ENCODE measurements at regions not wholly inside any gene's neighbourhood (a gene's known extent, or its start where the extent isn't known, plus 50 kb on each side); places are given as distances from the start of the nearest gene placed in this dataset.

- H3K27ac ChIP-seq: no peak overlapping the region
- H3K4me2 ChIP-seq (ENCODE audit: low read length): no peak overlapping the region
- TF ChIP-seq, protein P1, sequence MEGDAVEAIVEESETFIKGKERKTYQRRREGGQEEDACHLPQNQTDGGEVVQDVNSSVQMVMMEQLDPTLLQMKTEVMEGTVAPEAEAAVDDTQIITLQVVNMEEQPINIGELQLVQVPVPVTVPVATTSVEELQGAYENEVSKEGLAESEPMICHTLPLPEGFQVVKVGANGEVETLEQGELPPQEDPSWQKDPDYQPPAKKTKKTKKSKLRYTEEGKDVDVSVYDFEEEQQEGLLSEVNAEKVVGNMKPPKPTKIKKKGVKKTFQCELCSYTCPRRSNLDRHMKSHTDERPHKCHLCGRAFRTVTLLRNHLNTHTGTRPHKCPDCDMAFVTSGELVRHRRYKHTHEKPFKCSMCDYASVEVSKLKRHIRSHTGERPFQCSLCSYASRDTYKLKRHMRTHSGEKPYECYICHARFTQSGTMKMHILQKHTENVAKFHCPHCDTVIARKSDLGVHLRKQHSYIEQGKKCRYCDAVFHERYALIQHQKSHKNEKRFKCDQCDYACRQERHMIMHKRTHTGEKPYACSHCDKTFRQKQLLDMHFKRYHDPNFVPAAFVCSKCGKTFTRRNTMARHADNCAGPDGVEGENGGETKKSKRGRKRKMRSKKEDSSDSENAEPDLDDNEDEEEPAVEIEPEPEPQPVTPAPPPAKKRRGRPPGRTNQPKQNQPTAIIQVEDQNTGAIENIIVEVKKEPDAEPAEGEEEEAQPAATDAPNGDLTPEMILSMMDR (IDR thresholded peaks at IDR 0.05): no peak
These were observed 472.2 kb upstream of the LINC00305 start for GRCh38 chr18:64620971-64621560.

GRCh38 chr18:64618390-64618789 is 469.5 kb upstream of the LINC00305 start:
- Histone ChIP-seq H3K9ac (no peak overlapping the region), H3K27ac (no peak overlapping the region), H3K4me2 (ENCODE audit: low read length) (no peak overlapping the region), H3K27me3 (ENCODE audit: control insufficient read depth, insufficient read depth, low read length) (no peaks in the 10 kb centered on the region), H3K4me3 (ENCODE audit: low read depth, low read length) (no peak overlapping the region), H3K36me3 (ENCODE audit: control insufficient read depth, insufficient read depth, low read length) (no peaks in the 10 kb centered on the region), H2AFZ (no peak overlapping the region), H3K9me3 (ENCODE audit: control insufficient read depth, low read length) (no peaks in the 10 kb centered on the region), H3K4me1 (no peaks in the 10 kb centered on the region), H3K79me2 (no peaks in the 10 kb centered on the region)
- TF ChIP-seq, protein P1 (IDR thresholded peaks at IDR 0.05): no peak

More at GRCh38 chr18:64620971-64621560, 472.2 kb upstream of the LINC00305 start:
- H3K4me1 ChIP-seq: no peaks in the 10 kb centered on the region
- no peak overlapping the region for H3K9ac ChIP-seq
- H2AFZ ChIP-seq: no peak overlapping the region
- no peaks in the 10 kb centered on the region for H3K27me3 ChIP-seq (ENCODE audit: control insufficient read depth, insufficient read depth, low read length)
- no peak overlapping the region for H3K4me3 ChIP-seq (ENCODE audit: low read depth, low read length)
- no peaks in the 10 kb centered on the region for H3K79me2 ChIP-seq
- H3K9me3 ChIP-seq (ENCODE audit: control insufficient read depth, low read length): no peaks in the 10 kb centered on the region
- no peaks in the 10 kb centered on the region for H3K36me3 ChIP-seq (ENCODE audit: control insufficient read depth, insufficient read depth, low read length)

DNA sequence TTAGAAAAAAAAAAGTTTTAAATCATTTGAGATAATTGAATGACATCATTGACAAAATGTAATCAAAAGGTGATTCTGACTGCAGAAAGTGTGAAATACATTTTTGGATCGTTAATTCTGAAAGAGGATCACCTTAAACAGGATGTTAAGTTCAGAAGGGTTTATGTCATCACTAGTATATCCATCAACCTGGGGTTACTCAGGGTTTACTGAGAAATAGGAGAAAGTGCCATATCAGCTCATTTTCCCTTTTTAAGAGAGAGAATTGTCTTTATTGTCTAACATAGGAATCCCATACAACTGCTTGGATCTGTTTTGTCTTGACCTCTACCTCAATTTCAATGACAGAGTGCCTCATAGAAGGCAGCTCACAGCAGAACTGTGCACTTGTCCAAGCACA is 466.1 kb upstream of the LINC00305 start:
- H2AFZ ChIP-seq: no peak overlapping the region
- H3K9me3 ChIP-seq (ENCODE audit: control insufficient read depth, low read length): no peaks in the 10 kb centered on the region
- no peak overlapping the region for H3K9ac ChIP-seq
- no peak overlapping the region for H3K4me3 ChIP-seq (ENCODE audit: low read depth, low read length)
- no peaks in the 10 kb centered on the region for H3K27me3 ChIP-seq (ENCODE audit: control insufficient read depth, insufficient read depth, low read length)
- no peak overlapping the region for H3K4me2 ChIP-seq (ENCODE audit: low read length)
- H3K27ac ChIP-seq: no peak overlapping the region
- H3K4me1 ChIP-seq: no peaks in the 10 kb centered on the region
- TF ChIP-seq, protein P1 (IDR thresholded peaks at IDR 0.05): no peak
- H3K79me2 ChIP-seq: no peaks in the 10 kb centered on the region
- no peaks in the 10 kb centered on the region for H3K36me3 ChIP-seq (ENCODE audit: control insufficient read depth, insufficient read depth, low read length)

DNA sequence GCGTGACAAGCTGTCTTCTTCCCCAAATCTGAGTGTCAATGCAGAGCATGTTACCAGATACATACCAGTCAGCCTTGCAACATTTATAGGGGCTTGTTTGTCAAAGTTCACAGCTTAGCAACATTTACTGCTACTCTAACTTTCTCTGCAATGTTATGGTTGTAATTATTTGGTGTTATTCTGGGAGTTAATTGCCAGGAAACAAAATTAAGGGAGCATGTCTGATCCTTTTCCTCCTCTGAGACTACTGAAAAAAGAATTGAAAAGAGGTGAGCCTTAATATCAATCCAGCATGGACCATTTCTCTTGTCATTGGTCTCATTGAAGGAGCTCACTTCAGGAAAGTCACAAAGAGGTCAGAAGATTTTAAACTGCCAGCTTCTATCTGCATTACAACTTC is 465.6 kb upstream of the LINC00305 start:
- Histone ChIP-seq H3K27ac (no peak overlapping the region), H3K4me3 (ENCODE audit: low read depth, low read length) (no peak overlapping the region), H2AFZ (no peak overlapping the region), H3K79me2 (no peaks in the 10 kb centered on the region), H3K4me2 (ENCODE audit: low read length) (no peak overlapping the region), H3K4me1 (no peaks in the 10 kb centered on the region), H3K9me3 (ENCODE audit: control insufficient read depth, low read length) (no peaks in the 10 kb centered on the region), H3K27me3 (ENCODE audit: control insufficient read depth, insufficient read depth, low read length) (no peaks in the 10 kb centered on the region), H3K36me3 (ENCODE audit: control insufficient read depth, insufficient read depth, low read length) (no peaks in the 10 kb centered on the region), H3K9ac (no peak overlapping the region)
- TF ChIP-seq, protein P1 (IDR thresholded peaks at IDR 0.05): no peak

GRCh38 chr18:64592246-64592645 is 443.4 kb upstream of the LINC00305 start:
- no peaks in the 10 kb centered on the region for H3K9me3 ChIP-seq (ENCODE audit: control insufficient read depth, low read length)
- no peak overlapping the region for H2AFZ ChIP-seq
- H3K27ac ChIP-seq: no peak overlapping the region
- H3K27me3 ChIP-seq (ENCODE audit: control insufficient read depth, insufficient read depth, low read length): no peaks in the 10 kb centered on the region
- no peak overlapping the region for H3K9ac ChIP-seq
- no peak overlapping the region for H3K4me2 ChIP-seq (ENCODE audit: low read length)
- H3K36me3 ChIP-seq (ENCODE audit: control insufficient read depth, insufficient read depth, low read length): no peaks in the 10 kb centered on the region
- TF ChIP-seq, protein P1 (IDR thresholded peaks at IDR 0.05): no peak
- H3K4me1 ChIP-seq: no peaks in the 10 kb centered on the region
- H3K4me3 ChIP-seq (ENCODE audit: low read depth, low read length): no peak overlapping the region
- no peaks in the 10 kb centered on the region for H3K79me2 ChIP-seq
